ENCODE measurements at regions not wholly inside any gene's neighbourhood (a gene's known extent, or its start where the extent isn't known, plus 50 kb on each side); places are given as distances from the start of the nearest gene placed in this dataset.

DNA sequence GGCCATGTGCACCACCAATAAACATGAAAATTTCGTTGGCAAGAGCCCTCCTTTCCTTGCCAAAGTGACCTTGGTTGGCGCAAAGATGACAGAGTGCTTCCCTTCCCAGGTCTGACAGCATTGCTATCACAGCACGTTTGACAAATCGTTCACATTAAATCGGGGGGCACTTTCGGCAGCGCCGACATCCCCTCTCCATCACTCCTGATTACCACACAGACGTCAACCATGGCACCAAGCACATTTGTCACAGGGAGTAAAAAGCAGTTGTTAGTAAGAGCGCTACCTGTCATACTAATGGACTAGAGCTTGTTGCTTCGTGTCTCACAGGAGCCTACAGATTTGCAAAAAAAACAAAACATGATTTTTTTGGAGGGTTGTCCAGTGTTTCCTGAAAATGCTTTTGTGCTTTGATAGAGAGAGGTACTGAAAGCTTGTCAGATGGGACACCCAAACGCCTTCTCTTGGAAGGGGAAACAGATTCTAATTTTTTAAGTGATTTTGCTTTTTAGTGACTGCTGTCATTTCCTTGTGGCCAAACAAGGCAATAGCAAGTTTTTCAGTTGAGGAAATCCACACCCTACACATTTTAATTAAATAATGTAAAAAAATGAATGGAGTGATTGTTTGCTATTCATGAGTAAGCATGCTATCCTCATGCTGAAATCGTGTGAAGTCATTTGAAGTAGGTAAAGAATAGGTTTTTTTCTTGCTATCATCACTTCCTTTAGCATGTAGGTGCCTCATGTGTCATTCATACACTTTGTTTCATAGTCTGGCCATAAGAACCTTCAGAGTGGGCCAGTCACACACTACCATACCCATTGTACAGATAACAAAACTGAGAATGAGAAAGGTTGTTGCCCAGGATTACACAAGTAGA lies 682.8 kb upstream of the WWC1 start:
- DNase-seq = no peak

DNA sequence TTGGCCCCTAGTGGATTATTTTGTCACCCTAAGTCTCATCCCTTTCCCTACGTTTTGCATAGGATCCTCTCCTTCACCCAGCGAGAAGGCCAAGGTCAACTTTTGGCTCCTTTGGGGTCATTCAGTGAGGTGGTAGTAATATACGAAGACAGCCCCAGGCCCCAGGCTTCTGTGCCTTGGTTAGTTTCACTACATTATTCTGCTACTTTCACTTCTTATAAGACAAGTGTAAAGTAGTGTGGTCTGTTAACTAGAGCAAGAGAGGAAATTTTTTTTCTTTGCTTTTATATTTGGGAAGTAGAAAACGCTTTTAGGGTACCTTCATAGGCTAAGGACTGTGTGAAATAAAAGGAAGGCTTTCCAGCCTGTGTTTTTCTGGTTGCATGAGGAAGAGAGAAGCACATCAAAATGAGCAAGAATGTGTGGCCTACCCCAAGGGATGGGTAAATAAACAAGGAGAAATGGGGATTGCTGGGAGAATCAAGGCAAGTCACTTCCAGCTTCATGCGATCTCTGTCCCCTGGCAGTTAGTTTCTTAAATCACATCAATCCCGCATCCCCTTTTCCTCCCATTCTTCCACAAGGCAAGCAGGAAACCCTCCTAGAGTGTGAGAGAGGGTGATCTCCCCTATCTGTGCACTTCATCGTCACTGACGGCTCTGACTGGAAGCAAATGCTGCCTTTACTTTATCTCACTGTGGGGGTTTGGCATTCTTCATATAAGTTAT lies 677.0 kb upstream of the WWC1 start:
- no peak for DNase-seq

DNA sequence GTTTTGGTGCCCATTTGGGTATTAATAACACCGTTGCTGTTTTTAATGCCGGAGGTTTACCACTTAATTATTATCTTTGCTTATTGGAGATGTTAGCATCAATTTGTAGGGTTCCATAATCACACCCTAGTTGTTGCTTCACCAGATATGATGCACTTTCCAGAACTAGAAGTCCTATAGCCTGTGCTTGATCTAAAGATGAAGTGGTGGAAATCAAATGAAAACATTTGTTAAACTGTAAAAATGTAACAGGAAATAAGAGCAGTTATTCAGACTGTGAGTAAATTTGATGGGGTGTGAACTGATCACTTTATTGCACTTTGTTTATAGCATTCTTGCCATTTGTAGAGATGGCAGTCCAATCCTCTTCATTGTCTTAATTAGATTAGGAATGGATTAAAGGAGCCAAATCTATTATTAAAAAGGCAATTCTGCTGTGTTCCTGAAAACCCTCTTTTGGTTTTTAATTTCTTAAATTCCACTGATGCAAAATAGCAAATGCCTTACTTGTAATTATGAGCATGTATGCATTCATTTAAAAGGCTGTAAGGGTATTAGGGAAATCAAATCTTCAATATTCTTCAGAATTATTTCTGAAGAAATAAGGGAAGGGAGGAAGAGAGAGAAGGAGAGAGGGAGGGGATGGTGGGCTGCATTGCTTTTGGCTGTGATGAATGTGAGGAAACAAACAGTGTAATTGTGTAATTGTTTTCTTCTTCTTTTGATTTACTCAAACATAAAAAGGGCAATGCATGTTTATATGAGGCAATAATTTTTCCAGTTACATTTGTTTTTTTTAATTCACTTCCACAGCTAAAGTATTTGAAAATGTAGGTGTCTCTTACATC lies 675.2 kb upstream of the WWC1 start:
- DNase-seq = no peak

GRCh38 chr5:167623354-167623753 lies 668.1 kb upstream of the WWC1 start:
- no peak for DNase-seq

GRCh38 chr5:167624053-167624452 lies 667.4 kb upstream of the WWC1 start:
- DNase-seq = no peak

GRCh38 chr5:167626341-167627123 lies 664.9 kb upstream of the WWC1 start:
- DNase-seq = no peak

GRCh38 chr5:167629634-167630033 lies 661.8 kb upstream of the WWC1 start:
- no peak for DNase-seq

GRCh38 chr5:167631191-167631590 lies 660.3 kb upstream of the WWC1 start:
- DNase-seq = peak in 1 of 2 experiments; percentile 2

- no peak for DNase-seq
Observed at GRCh38 chr5:167633114-167633513, 658.3 kb upstream of the WWC1 start.

DNA sequence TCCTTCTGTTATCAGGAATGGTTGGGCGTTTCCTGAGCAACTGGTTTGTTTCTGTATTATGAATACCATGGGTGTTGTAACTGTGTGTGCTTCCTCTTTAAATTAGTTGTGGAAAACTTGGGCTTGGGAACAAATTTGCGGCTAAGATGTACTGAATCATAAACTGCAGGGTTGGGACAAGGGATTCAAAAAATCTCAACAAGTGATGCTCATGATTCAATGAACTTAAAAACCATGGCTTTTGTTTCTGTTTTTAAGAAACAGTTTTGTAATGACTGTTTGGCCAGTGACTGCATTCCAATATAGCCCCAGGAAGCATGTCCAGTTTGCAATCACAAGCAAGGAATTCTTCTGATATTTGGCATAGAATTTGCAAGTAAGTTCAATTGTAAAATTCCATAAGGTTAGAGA lies 657.5 kb upstream of the WWC1 start:
- no peak for DNase-seq

DNA sequence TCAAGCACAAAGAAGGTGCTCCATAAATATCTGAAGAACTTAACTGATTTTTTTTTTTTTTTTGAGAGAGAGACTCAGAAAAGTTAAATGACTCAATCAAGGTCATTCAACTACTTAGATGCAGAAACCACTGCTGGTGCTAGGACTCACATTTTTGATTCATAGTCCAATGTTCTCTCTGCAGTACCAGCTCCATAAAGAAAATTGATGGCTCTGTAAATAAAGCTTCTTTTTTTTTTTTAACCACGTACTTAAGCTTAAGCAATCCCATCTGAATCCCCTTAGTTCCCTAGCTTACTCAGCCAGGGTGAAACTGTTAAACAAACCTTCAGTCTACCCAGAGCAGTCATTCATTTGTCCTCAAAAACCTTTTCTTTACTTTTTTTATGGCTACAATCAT lies 657.0 kb upstream of the WWC1 start:
- no peak for DNase-seq

DNA sequence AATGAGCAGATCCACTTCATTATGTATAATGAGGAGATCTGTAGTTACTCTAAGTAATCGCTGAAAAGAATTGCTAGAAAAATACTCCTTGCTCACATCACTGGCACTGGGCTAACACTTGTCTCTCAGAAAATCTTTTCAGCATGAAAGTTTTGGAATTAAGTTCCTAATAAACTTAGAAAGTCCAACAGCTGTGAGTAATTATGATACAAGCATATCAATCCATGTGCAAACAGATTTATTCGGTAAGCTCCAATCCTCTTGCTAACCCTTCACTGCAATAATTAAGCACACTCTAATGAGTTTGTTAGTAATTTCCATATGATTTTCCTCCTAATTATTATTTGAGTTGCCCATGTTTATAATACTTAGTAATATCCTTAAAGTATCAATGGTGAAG lies 652.6 kb upstream of the WWC1 start:
- no peak for DNase-seq

DNA sequence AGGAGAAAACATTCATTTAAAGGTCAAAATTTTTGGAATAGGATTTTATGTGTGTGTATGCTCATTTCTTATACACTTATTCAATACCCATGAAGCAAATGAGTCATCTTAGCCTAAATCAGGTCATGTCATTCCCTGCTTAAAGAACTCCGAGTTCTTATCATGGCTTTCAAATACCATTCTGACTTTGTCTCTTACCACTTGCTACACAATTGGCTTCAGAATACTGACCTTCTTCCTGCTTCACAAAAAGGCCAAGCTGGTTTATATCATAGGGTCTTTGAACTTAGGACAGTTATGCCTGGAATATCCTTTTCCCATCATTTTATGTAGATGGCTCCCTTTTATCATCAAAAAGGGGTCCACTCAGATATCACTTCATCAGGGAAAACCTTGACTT lies 652.2 kb upstream of the WWC1 start:
- no peak for DNase-seq

DNA sequence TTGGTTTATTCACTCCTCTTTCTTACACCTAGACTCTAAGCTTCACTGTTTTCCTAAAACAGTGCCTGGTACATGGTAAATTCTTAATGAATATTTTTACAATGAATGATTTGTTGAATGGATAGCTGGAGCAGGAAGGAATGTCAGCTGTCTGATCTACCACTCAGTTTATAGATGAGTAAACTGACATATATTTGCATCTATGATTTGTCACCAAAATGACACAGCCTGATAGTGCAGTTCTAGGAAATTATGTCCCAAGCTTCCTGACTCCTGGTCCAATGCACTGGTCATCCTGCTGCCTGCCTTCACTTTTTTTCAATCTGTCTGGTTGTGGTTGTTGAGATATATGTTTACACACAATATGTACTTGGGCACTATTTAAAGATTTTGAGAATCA lies 651.7 kb upstream of the WWC1 start:
- DNase-seq = peak in 1 of 2 experiments; percentile 12

GRCh38 chr5:167642181-167642580 lies 649.3 kb upstream of the WWC1 start:
- DNase-seq = no peak

- DNase-seq = no peak
Observed at GRCh38 chr5:167642779-167643517, 648.5 kb upstream of the WWC1 start.

DNA sequence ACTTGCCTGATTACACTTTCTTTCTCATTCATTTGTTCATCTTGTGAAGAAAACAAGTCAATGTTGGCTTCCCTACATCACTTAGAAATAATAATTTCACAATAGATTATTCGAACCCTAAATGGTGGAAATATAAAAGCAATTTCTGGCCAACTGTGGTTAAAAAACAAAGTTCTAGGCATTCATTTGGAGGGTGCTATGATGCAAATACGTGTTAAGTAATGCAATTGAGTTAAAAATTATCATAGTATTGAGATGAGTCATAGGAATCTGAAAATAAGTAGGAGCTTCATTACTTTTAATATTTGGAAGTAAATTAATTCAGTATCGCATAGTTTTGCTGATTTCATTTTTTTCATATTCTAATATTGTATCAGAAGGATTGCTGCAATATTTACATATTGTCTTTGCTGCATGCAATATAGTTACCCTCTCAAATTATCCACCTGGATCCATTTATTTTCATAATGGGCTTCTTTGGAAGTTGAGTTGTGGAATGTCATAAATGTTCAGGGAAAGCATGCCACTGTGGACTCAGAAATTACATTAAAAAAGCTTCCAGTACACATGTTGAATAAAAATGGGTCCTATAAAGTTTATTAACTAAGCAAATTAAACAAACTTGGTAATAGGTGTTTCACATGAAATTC lies 647.7 kb upstream of the WWC1 start:
- no peak for DNase-seq

DNA sequence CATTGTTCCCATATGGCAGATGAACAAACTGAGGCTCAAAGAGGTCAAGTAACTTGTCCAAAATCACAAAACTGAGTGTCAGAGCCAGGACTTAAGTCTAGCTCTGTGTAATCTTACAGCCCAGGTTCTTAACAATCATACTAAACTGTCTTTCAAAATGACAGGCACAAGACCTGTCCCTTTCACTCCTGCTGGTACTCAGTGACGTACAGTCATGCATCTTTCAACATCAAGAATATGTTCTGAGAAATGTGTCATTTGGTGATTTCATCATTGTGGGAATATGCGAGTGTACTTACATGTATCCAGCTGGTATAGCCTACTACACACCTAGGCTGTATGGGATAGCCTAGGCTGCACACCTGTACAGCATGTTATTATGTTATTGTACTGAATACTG lies 646.8 kb upstream of the WWC1 start:
- DNase-seq = no peak

GRCh38 chr5:167649471-167649870 lies 642.0 kb upstream of the WWC1 start:
- DNase-seq = no peak

DNA sequence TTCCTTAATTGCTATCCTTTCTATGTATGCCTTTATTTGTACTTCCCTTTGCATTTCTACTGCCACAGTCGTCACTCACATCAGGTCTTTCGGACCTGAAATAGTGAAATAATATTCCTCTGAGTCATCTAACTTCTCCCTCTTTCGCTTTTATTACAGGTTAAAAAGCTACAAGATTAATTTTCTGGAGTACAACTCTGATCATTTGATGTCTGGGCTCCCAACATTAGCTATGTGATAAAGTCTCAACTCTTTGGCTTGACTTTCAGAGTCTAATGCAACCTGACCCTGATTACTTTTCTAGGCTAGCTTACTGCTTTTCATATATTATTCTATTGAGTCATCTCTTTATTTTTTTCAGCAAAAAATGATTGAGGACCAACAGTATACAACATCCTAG lies 638.8 kb upstream of the WWC1 start:
- DNase-seq = no peak

GRCh38 chr5:167653645-167654106 lies 637.8 kb upstream of the WWC1 start:
- DNase-seq = no peak

All from NCI-H526 (cell line).